A673 (cell line): ENCODE measurements at regions not wholly inside any gene's neighbourhood (a gene's known extent, or its start where the extent isn't known, plus 50 kb on each side); places are given as distances from the start of the nearest gene placed in this dataset.

ENCODE experiments used
- CTCF ChIP-seq: fragments of 300-800, 200-600 bp; sonication (generic); conservative IDR thresholded peaks from 2 replicates; pipeline ENCODE4 v1.5.1; 2017; ENCODE audit warnings: low read depth, mild to moderate bottlenecking, antibody characterized with exemption, low read length, moderate library complexity, mixed read lengths
- EZH2 ChIP-seq: fragments of 200-600 bp; sonication (generic); IDR thresholded peaks from 2 replicates; pipeline ENCODE4 v1.6.1; 2017; ENCODE audit warnings: borderline replicate concordance, low read depth, mild to moderate bottlenecking, mixed read lengths, antibody characterized with exemption, low read length; ENCODE audit not compliant: poor library complexity, severe bottlenecking

DNA sequence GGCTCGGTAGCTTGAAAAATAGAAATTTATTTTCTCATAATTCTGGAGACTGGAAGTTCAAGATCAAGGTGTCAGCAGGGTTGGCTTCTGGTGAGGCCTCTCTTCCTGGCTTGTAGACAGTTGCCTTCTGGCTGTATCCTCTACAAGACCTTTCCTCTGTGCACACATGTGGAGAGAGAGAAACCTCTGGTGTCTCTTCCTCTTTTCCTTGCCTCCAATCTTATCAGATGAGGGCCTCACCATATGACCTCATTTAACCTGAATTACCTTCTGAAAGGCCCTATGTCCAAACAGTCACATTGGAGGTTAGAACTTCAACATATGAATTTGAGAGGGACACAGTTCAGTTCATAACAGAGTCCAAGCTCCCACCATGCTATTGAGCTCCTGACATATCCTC is 166.4 kb downstream of the TTC8 start:
- TF ChIP-seq EZH2 (no peak), CTCF (no peak)
